ENCODE measurements at regions not wholly inside any gene's neighbourhood (a gene's known extent, or its start where the extent isn't known, plus 50 kb on each side); places are given as distances from the start of the nearest gene placed in this dataset.
A peak's percentile ranks its signal among the peaks of the same experiment; 100 is the strongest.

DNA sequence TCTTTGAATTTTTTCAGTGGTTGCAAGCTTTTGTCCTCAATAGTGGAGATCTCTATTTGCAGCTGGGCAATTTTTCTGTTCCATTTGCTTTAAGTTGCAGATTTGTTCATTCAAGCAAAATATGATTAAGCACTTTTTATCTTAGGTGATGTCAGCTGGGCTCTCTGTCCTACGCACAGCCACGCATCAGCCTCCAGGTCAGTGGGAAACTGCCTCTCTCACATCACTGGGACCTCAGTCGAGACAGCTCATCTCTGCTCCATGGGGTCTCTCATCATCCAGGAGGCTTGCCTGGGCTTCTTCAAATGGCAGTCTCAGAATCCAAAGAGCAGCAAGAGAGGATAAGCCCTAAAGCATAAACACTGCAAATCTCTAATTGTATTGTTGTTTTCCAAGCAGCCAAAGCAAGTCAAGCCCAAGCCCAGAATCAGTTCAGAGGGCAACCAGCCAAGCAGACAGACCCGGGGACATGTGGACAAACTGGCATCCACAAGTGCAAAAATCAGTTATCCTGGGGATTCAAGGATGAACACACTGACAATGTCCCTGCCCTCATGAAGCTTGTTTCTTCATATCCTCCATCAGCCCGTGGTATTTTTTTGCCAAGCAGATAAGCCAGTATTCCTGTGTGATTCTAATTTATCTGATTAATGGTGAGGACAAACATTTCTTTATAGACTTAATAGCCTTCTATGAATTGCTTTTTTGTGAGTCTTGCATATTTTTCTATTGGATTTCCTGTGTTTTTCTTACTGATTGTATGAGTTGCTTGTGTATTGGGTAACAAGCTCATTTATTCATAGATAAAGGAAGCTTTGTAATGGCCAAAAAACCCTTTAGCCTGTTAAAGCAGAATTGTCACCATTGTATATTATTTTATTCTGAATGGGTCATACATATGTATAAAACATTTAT is 262.5 kb downstream of the GXYLT1 start:
- DNase-seq: no peak

DNA sequence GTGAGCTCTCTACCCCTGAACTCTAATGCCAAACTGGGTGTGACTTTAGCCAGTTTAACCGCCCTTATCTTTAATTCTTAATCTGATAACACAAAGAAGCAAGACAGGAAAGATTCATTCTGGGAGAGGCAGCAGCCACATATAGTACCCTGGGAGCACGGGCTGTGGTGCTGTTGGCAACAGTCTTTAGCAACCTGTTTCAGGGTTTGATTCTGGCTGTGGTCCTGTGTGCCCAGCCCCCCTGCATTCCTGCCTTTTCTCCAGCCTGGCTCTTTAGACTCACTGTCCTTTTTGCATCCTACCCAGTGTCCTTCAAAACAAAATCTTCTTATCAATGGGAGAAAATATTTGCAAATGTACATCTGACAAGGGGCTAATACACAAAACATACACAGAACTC is 275.2 kb downstream of the GXYLT1 start:
- DNase-seq: no peak

DNA sequence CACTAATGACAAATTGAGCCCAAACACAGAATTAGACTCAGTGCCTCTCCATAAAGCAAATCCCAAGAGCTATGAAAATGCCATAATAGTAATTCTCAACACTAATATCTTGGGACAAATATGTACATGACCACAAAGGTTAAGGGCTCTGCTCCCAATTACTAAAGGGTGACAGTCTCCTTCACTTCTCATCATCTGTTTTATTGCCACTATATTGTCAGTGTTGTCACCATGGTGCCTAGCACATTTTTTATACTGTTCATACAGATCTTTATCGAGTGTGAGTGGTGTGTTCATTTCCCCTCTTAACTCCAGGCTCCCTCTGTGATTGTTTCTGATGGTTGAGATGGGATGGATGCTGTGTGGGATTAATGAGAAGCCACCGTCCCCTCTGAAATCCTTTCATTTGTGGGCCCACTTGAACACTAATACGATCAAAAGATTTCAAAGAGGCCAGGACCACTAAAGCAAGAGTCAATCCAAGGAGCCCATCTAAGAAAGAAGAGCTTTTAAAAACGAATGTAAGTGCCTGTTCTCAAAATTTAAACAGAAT is 277.7 kb downstream of the GXYLT1 start:
- no peak for DNase-seq

GRCh38 chr12:41856228-41856627 is 288.4 kb downstream of the GXYLT1 start:
- DNase-seq: no peak

DNA sequence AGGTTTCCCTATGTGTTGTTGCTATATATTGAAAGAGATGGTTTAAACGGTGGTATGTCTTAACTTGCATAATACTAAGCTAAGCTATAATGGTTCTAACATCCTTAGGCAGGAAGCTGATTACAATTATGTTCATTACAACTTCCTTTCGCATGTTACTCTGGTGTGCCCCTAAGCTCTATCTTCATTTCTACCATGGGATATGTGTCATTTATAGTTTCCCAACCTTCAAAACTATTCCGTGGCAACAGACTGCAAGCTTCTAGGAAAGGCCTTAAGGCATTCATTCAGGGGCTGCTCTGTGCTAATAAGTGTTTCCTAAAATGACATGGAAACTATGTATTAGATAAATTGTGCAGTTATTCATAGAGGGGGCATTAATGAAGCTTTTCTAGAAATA is 294.6 kb downstream of the GXYLT1 start:
- DNase-seq: no peak

DNA sequence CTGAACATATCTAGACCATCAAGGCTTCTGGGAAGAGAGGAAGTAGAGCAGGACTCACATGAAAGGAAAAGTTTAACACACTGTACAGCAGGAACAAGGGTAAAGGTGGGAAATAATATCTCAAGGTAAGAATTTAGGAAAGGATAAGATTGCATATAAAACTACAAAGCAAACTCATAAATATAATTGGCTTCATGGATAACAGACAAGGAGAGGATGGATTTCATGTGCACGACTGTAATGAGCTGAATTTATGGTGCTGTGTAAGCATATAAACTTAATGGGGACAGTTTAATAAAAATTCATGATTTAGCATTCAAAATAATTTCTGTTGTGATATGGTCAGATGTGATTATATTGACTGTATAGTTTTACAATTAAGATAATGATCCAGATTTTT is 298.0 kb downstream of the GXYLT1 start:
- no peak for DNase-seq

DNA sequence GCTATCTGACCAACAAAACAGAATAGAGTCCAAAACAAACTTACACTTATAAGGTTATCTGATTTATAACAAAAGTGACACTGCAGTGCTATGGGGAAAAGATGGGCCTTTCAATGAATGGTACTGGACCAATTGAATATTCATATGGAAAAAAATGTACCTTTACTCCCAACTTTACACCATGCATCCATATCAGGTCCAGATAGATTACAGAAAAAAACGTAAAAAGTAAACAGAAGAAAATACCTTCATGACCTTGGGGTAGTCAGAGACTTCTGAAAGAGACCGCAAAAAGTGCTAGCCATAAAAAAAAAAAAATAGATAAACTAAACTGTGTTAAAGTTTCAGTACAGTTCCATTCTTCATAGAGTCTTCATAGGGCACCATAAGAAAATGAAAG is 308.3 kb downstream of the GXYLT1 start:
- DNase-seq: no peak

GRCh38 chr12:41835556-41835955 is 309.1 kb downstream of the GXYLT1 start:
- DNase-seq: no peak

GRCh38 chr12:41819948-41820347 is 324.7 kb downstream of the GXYLT1 start:
- no peak for DNase-seq

GRCh38 chr12:41804026-41804425 is 340.6 kb downstream of the GXYLT1 start:
- DNase-seq: no peak

GRCh38 chr12:41802803-41803202 is 341.9 kb downstream of the GXYLT1 start:
- no peak for DNase-seq

- no peak for DNase-seq
Observed at GRCh38 chr12:41801261-41801660, 343.4 kb downstream of the GXYLT1 start.

GRCh38 chr12:41799671-41800070 is 345.0 kb downstream of the GXYLT1 start:
- no peak for DNase-seq

GRCh38 chr12:41795910-41796309 is 348.8 kb downstream of the GXYLT1 start:
- DNase-seq: no peak

- DNase-seq: peak; percentile 63
Observed at GRCh38 chr12:41795051-41795600, 349.5 kb downstream of the GXYLT1 start.

DNA sequence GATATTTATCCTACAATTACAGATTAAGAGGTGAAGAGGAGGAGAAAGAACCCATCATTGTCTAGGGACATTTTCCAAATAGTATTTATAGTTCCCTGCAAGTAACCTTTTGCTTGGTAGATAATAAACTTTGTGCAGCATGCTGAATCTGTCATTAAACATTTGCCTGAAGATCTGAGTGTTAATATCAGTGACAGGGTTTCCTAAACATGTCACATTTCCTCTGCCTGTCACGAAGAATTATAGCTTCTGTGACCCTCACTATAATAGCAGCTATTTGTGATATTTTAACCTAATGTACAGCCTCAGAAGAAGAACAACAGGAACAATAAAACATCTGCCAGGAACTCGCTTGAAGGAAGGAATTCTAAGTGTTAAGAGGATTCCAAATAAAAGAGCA is 350.3 kb downstream of the GXYLT1 start:
- no peak for DNase-seq

DNA sequence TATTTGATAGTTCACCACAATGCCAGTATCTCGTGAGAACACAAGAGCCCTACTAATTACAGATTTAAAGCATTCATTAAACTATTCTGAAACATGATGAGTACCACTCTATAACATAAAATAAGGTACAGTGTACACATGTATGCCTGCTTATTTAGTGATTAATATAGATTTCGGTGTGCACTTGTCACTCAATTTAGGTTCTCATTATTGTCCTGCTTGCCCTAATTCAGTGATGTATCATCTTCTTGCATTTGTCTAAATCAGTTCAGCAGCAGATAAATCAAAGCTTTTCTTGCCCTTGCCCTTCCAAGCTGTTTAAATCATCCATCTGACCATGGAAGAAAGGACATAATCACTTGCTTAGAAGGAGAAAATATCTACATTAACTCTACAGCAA is 359.7 kb downstream of the GXYLT1 start:
- no peak for DNase-seq

DNA sequence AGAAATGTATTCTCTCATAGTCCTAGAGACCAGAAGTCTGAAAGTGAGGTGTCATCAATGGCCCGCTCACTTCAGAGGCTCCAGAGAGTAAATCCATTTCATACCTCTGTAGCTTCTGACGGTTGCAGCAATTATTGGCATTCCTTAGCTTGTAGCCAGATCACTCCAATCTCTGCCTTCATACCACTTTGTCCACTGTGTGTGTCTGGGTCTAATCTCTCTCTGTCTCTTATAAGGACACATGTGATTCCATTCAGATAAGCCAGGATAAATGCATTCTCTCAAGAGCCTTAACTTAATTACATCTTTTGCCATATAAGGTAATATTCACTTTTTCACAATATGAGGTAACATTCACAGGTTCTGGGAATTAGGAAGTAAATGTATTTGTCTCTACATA is 365.7 kb downstream of the GXYLT1 start:
- DNase-seq: no peak

GRCh38 chr12:41777064-41777790 is 367.4 kb downstream of the GXYLT1 start:
- no peak for DNase-seq

GRCh38 chr12:41772478-41772877 is 372.2 kb downstream of the GXYLT1 start:
- DNase-seq: no peak

- DNase-seq: no peak
Observed at GRCh38 chr12:41769810-41770209, 374.9 kb downstream of the GXYLT1 start.

- DNase-seq: no peak
Observed at GRCh38 chr12:41768456-41768855, 376.2 kb downstream of the GXYLT1 start.

- no peak for DNase-seq
Observed at GRCh38 chr12:41762691-41763090, 382.0 kb downstream of the GXYLT1 start.

DNA sequence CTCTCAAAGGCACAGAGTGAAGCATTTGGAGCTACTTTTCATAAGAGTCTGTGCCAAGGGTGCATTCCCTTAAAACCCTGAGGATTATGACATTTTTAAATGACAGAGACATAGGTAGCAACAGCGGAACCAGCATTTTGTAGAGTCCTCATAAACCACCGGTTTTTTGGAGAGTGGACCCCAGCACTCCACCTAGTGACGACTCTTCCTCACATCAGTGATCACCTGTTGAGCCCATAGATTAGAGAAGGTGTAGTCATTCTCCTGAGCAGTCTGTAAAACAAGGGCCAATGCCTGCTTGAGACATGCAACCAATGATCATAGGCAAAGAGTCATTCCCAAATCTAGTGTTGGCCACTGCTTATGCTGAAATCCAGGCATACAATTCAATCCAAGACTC is 399.1 kb downstream of the GXYLT1 start:
- no peak for DNase-seq
